Smooth muscle cell of the brain vasculature (primary cell): ENCODE measurements at regions not wholly inside any gene's neighbourhood (a gene's known extent, or its start where the extent isn't known, plus 50 kb on each side); places are given as distances from the start of the nearest gene placed in this dataset.

Experiments used
- DNase-seq: peaks from one replicate; pipeline ENCODE4 v3.0.0-alpha.2; 2012; ENCODE audit warnings: low read depth, low spot score

DNA sequence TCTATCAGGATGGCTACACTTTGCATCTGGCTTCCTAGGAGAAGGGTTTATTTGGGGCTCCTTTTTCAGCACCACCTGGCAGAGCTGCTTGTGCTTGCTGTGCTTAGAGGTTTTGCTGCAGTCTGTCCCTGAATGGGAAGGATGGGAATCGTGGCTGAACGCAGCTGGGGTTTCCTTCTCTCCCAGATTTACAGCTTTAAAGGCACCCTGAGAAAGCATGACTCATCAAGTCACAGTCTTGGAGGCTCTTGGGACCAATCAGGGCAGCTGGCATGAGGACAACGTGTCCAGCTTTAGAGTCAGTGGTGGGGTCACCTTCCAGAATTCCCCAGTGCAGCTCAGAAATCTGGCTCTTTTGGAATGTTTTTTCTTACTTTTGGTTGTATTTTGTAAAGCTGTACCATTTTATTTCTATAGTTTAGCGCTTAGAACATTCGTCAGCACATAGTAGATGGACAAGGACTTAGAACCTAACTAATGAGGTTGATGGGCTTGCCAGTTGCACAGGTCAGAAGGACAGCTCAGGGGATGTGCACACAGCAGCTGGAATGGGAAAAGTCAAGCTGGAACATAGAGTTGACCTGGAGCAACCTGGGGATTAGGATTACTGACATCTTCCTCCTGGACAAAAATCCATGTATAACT, 222.6 kb downstream of the PRDM2 start:
- DNase-seq = no peak

DNA sequence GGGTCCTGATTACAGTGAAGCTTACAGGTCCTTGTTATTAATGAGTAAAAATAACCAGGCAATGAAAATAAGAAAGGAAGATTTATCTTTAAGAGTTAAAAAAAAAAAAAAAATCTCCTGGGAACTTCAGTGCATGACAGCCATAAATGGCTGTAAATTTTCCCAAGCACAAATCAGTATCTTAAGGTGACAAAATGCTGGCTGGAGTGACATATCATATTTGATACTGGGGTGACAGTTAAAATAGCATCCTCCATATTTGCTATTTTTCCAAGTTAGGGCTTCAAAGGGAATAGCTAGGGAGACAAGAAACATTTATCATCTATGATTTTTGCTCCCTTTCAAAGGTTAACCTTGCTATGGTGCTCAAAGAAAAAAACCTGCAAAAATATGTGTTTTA, 226.6 kb downstream of the PRDM2 start:
- DNase-seq = no peak

DNA sequence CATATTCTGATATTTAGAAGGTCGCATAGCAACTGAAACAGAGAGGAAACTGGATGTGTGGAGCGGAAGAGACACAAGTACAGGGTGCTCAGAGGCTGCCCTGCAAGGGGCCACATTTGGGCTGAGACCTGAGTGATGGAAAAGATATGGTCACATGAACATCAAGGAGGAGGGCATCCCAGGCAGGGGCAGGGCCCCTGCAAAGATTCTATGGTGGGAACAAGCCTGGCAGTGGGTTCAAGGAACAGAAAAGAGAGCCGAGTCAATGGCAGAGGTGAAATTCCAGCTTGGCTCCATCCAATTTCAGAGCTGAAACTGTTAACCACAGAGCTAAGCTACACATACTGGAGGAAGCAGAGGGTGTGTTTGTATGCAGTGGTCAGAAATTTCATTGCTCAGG, 227.7 kb downstream of the PRDM2 start:
- no peak for DNase-seq

DNA sequence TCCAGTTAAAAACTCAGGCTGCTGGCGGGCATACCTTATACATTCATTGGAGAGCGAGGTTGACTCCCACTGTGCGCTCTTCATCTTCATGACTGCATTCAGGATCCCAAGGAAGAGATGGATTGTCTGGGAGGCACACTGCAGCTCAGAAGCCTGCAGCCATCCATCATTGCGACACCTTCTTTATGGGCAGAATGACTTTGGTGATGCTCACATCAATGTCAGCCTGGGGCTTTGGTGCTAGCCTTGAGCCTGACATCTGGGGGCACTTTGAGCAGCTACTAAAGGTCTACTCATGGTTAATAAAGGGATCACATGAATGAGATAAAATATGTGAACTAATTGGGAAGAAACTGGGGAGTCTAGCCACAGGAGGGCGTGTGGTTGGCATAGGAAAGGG, 229.3 kb downstream of the PRDM2 start:
- no peak for DNase-seq

DNA sequence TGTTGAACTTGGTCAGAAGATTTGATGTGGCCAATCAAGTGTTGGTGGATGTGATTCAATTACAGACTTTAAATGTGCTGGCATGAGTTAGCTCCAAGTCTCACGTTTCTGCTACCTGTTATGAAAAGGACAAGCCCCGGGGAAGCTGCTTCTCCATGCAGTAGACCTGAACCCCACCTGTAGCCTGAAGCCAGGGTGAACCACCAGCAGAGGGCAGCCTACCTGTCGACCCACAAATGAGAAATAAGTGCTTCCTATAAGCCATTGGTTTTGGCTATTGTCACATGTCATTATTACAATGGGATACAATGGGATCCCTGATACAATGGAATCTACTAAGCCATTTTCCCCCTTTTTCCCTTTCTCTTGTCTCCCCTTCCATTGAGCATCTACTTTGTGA, 230.2 kb downstream of the PRDM2 start:
- no peak for DNase-seq

GRCh38 chr1:13931226-13931625, 231.2 kb downstream of the PRDM2 start:
- no peak for DNase-seq

DNA sequence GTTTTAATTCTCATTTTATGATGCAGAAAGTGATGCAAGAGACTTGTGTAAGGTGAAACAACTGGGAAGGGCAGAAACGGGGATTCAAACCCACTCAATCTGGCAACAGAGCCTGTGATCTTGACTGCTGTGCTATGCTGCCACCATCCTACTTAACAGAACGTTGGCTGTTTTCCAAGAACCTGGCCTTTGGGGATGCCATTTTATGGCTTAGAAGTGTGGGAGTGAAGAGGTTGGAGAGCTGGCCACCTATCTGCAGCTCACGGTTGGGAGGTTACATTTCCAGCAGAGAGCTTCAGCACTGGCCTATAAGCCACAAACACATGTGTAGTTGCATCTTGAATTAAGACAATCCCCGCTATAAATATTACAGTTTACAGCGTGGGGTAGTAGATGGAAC, 235.3 kb downstream of the PRDM2 start:
- DNase-seq = no peak

- DNase-seq = no peak
Measured at GRCh38 chr1:13941315-13941714, 241.3 kb downstream of the PRDM2 start.

DNA sequence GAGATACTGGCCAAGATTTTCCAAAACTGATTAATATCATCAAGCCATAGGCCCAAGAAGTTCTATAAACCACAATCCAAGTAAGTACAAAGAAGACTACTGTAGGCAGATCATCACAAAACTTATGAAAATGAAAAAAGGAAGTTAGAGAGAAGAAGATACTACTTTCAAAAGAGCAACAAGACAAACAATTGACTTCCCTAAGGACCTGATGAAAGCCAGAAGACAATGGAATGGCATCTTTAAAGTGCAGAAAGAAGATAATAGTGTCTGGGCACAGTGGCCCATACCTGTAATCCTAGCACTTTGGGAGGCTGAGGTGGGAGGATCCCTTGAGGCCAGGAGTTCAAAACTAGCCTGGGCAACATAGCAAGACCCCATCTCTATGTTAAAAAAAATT, 243.1 kb downstream of the PRDM2 start:
- DNase-seq = no peak

GRCh38 chr1:13945856-13946255, 245.9 kb downstream of the PRDM2 start:
- no peak for DNase-seq

DNA sequence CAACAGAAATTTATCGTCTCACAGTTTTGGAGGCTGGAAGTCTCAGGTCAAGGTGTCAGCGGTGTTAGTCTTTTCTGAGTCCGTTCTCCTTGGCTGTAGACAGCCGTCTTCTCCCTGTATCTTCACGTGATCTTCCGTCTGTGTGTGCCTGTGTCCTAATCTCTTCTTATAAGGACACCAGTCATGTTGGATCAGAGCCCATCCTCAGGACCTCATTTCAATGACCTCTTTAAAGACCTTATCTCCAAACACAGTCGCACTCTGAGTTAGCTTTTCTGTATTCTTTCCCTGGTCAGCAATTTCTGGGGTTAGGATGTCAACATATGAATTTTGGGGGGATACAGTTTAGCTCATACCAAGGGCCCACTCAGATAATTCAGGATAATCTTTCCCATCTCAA, 247.7 kb downstream of the PRDM2 start:
- no peak for DNase-seq

DNA sequence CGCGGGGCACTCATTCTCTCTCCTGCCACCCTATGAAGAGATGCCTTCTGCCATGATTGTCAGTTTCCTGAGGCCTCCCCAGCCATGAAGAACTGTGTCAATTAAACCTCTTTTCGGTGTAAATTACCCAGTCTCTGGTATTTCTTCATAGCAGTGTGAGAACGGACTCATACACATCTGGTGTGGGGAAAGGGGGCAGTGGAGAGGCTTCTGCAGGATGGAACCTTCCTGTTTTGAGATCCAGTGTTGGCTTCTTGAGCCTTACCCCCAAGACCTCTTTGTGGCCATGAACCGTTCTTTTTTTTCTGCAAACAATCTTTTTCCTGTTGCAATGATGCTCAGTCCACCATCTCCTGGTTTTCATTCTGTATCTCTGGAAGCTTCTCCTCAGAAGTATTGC, 248.4 kb downstream of the PRDM2 start:
- no peak for DNase-seq

DNA sequence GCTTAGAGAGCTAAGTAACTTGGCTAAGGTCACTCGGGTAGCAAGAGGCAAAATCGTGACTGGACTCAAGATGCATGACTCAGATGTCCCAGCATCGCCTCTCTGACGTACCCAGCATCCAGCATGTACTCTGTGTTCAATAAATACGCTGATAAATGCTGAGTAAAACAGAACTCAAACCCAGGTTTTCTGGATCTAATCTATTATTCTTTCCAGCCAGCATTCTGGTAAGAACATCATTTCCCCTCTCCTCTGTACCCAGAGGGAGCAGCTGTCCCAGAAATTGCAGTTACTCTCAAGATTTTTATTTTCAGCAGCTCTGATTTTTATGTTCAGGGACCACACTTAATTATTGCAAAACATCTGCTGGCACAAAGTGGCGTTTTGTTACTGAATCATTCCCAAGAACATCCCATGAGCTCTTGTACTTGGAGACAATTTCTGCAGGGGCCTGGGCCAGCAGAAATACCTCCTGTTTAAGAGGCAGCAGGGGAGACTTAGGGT, 249.0 kb downstream of the PRDM2 start:
- no peak for DNase-seq

GRCh38 chr1:13949546-13949945, 249.6 kb downstream of the PRDM2 start:
- DNase-seq = no peak

GRCh38 chr1:13950637-13951036, 250.6 kb downstream of the PRDM2 start:
- no peak for DNase-seq

- DNase-seq = no peak
Measured at GRCh38 chr1:13951793-13952751, 252.1 kb downstream of the PRDM2 start.

GRCh38 chr1:13952985-13953384, 253.0 kb downstream of the PRDM2 start:
- no peak for DNase-seq

DNA sequence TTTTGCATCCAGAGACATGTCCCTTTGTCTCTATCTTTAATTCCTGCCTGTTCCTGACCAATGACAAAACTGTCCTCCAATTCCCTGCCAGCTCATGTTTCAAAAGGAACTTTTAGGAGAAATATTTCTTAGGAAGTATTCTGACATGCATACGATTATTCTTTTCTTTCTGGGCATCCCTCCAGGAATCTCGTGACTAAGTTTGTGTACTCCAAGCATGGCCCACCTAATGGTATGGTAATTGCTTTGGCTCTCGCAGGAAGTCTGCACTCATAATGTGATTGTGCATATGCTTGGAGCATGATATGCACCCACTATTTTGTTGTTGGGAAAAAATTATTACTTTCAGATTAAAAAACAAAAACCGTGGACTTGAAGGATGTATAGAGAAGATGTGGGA, 256.4 kb downstream of the PRDM2 start:
- DNase-seq = no peak

GRCh38 chr1:13960375-13960987, 260.5 kb downstream of the PRDM2 start:
- peak; percentile 12 for DNase-seq

DNA sequence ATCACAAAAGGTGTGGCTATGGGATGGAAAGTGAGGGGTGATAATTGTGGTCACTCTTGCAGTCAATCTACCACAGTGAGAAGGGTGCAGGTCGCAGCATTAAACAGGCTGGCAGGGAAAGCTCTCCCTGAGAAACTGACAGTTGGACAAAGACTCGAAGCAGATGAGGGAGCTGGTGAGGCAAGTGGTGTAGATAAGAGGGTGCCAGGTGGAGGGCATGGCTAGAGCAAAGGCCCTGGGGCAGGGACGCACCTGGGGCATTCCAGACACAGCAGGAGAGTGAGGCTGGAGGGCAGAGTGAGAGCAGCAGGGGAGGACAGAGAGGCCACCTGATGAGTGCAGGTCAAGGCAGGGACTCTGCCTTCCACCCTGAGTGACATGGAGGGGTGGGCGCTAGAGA, 264.8 kb downstream of the PRDM2 start:
- no peak for DNase-seq

- peak; percentile 13 for DNase-seq
Measured at GRCh38 chr1:13965770-13966398, 265.9 kb downstream of the PRDM2 start.

- DNase-seq = no peak
Measured at GRCh38 chr1:13967707-13968106, 267.7 kb downstream of the PRDM2 start.
